Upper lobe of left lung (tissue), 4 donors: ENCODE measurements at regions not wholly inside any gene's neighbourhood (a gene's known extent, or its start where the extent isn't known, plus 50 kb on each side); places are given as distances from the start of the nearest gene placed in this dataset.
"Not testable (repeated sequence)": the region's sequence is repeated elsewhere in the genome, so short reads cannot be mapped to it uniquely, and the experiment has no call there.

Experiments used
- EP300 ChIP-seq, 4 donors: sonication (generic); formaldehyde crosslinking; IDR thresholded peaks; one replicate each; pipeline ENCODE4 v1.5.1; 2017; ENCODE audit warnings: antibody characterized with exemption in 4 of 4, control low read depth in 2 of 4
- POLR2A ChIP-seq, 4 donors: fragments of 450-650 bp; IDR thresholded peaks; one replicate each; pipeline ENCODE4 v1.5.1; 2016 to 2017; ENCODE audit warnings: antibody characterized with exemption in 4 of 4, mild to moderate bottlenecking in 2 of 4
- TF ChIP-seq, protein P1 (sequence below), 6 experiments: fragments of 450-650 bp in 4 of 6; fragments of 200-600 bp in 2 of 6; sonication (generic) in 2 of 6; IDR thresholded peaks; one replicate each; pipeline ENCODE4 v1.5.1; 2016 to 2019; ENCODE audit warnings: antibody characterized with exemption in 6 of 6

DNA sequence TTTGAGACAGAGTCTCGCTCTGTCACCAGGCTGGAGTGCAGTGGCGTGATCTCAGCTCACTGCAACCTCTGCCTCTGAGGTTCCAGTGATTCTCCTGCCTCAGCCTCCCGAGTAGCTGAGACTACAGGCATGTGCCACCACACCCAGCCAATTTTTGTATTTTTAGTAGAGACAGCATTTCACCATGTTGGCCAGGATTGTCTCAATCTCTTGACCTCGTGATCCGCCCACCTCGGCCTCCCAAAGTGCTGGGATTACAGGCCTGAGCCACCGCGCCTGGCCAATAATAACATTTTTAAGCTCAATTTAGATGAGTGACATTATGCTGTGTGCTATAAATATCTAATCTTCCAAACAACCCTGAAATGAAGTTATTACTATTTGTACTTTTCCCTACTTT, 338.8 kb upstream of the VRK2 start:
- TF ChIP-seq, protein P1, sequence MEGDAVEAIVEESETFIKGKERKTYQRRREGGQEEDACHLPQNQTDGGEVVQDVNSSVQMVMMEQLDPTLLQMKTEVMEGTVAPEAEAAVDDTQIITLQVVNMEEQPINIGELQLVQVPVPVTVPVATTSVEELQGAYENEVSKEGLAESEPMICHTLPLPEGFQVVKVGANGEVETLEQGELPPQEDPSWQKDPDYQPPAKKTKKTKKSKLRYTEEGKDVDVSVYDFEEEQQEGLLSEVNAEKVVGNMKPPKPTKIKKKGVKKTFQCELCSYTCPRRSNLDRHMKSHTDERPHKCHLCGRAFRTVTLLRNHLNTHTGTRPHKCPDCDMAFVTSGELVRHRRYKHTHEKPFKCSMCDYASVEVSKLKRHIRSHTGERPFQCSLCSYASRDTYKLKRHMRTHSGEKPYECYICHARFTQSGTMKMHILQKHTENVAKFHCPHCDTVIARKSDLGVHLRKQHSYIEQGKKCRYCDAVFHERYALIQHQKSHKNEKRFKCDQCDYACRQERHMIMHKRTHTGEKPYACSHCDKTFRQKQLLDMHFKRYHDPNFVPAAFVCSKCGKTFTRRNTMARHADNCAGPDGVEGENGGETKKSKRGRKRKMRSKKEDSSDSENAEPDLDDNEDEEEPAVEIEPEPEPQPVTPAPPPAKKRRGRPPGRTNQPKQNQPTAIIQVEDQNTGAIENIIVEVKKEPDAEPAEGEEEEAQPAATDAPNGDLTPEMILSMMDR (IDR thresholded peaks at IDR 0.05), result not testable (repeated sequence)
- not testable (repeated sequence) for TF ChIP-seq POLR2A, EP300 (IDR thresholded peaks at IDR 0.05)
